Hepatocyte (in vitro differentiated cells): ENCODE measurements at regions not wholly inside any gene's neighbourhood (a gene's known extent, or its start where the extent isn't known, plus 50 kb on each side); places are given as distances from the start of the nearest gene placed in this dataset.

Experiments
- CTCF ChIP-seq: fragments of 200-600 bp; sonication (generic); IDR thresholded peaks from 2 replicates; pipeline ENCODE4 v1.5.1; 2016; ENCODE audit warnings: antibody characterized with exemption, mild to moderate bottlenecking; ENCODE audit not compliant: poor library complexity
- EZH2 ChIP-seq: fragments of 200-600 bp; sonication (generic); IDR thresholded peaks from 2 replicates; pipeline ENCODE4 v1.6.1; 2016; ENCODE audit warnings: antibody characterized with exemption, mild to moderate bottlenecking, borderline replicate concordance
- EZH2phosphoT487 ChIP-seq: fragments of 200-600 bp; sonication (generic); IDR thresholded peaks from one replicate; pipeline ENCODE4 v1.6.1; 2018; ENCODE audit warnings: antibody characterized with exemption, mild to moderate bottlenecking, low read depth, moderate library complexity; ENCODE audit not compliant: unreplicated experiment, severe bottlenecking

- TF ChIP-seq CTCF, result no peak
- TF ChIP-seq EZH2, result no peak
- TF ChIP-seq EZH2phosphoT487, result no peak
Measured at GRCh38 chr2:168357797-168358472, 98.1 kb upstream of the CERS6 start.
